ENCODE measurements at regions not wholly inside any gene's neighbourhood (a gene's known extent, or its start where the extent isn't known, plus 50 kb on each side); places are given as distances from the start of the nearest gene placed in this dataset.

DNA sequence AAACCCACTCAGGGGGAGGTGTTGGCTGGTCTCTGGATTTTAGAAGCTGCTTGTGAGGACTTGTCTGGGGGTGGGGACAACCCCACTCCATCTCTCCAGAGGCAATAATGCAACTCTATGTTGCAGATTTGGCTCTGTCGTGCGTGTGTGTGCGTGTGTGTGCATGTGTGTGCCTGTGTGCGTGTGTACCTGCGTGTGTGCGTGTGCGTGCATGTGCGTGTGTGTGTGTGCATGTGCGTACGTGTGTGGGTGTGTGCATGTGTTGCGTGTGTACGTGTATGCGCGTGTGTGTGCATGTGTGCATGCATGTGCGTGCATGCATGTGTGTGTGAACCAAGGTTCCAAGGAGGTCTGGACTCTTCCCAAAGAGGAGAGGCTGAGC, 120.4 kb upstream of the LHX1 start:
- no peaks in the 10 kb centered on the region for H3K9me3 ChIP-seq (ENCODE audit: control insufficient read depth in 1 of 2, insufficient read depth in 1 of 2, low read depth in 1 of 2, low read length in 2 of 2)
- TF ChIP-seq CEBPB (IDR thresholded peaks at IDR 0.05; ENCODE audit: low read depth) (no peak), ELF1 (IDR thresholded peaks at IDR 0.05; ENCODE audit: borderline replicate concordance, low read depth) (no peak), ZNF274 (IDR thresholded peaks at IDR 0.05; ENCODE audit: low read depth, low read length) (no peak), EZH2 (IDR thresholded peaks at IDR 0.05) (no peak)
- TF ChIP-seq, protein P1, sequence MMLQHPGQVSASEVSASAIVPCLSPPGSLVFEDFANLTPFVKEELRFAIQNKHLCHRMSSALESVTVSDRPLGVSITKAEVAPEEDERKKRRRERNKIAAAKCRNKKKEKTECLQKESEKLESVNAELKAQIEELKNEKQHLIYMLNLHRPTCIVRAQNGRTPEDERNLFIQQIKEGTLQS (IDR thresholded peaks at IDR 0.05) = no peak
- BruUV-seq (replicated peaks) = no TSS peak
- H3K4me3 ChIP-seq (replicated peaks in 1 of 2; ENCODE audit: low read depth in 1 of 2, low read length in 2 of 2) = no peak overlapping the region
- no peak overlapping the region for H2AFZ ChIP-seq (ENCODE audit: low read depth, low read length, poor library complexity, severe bottlenecking)
- H3K27ac ChIP-seq (ENCODE audit: low read depth, low read length) = no peak overlapping the region
- H3K4me1 ChIP-seq (ENCODE audit: control insufficient read depth in 1 of 2, insufficient read depth in 2 of 2, low read length in 2 of 2) = no peaks in the 10 kb centered on the region
- H3K9ac ChIP-seq (ENCODE audit: low read length) = no peak overlapping the region
- H3K27me3 ChIP-seq (ENCODE audit: insufficient read depth, low read length) = peaks cover 9% of the 10 kb centered on the region; the same call in 1 of the 2 replicates
- H4K20me1 ChIP-seq (ENCODE audit: insufficient read depth) = no peaks in the 10 kb centered on the region
- no peak overlapping the region for H3K4me2 ChIP-seq (ENCODE audit: low read length)
- no peak for ATAC-seq
- no peaks in the 10 kb centered on the region for H3K9me2 ChIP-seq (ENCODE audit: insufficient read depth)
- ChIA-PET CTCF (no interaction called here), POLR2A (no interaction called here), RAD21 (ENCODE audit: low non-redundant PET in 1 of 2, low total read pairs in 2 of 2, uncharacterized antibody in 2 of 2, unreplicated experiment in 2 of 2) (no interaction called here)
- DNase-seq (ENCODE audit: low read depth, low spot score) = no peak
- H3K79me2 ChIP-seq (ENCODE audit: insufficient read depth, low read length) = no peaks in the 10 kb centered on the region
- intact Hi-C loops (cut with micrococcal nuclease) = no loop called here
- H3K36me3 ChIP-seq (ENCODE audit: control insufficient read depth in 1 of 2, insufficient read depth in 2 of 2, low read length in 2 of 2) = no peaks in the 10 kb centered on the region

DNA sequence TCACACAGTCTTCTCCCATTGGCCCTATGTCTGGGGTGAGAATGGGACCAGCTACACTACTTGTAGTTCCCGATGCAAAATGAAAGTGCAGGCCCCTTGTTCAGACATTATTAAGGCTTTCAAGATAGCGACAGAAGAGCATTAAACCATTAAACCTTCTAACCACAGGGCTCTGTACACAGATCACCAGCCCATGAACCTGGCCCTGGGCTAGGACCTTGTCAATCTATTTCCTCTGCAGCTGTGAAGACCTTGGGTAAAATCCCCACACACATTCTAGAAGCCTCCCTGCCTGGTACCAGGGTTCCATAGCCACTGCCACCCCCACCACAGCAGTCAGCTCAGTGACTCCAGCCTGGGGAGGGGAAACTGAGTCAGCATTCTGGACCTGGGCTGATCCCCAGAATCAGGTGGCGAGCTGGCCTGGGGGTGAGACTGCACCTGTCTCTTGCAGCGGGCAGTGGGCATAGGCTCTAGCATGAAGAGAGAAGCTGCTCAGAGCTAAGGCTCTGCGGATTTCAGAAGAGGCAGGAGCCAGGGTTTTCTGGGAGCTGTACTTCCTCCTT, 119.7 kb upstream of the LHX1 start:
- Histone ChIP-seq H3K79me2 (ENCODE audit: insufficient read depth, low read length) (no peaks in the 10 kb centered on the region), H3K9me2 (ENCODE audit: insufficient read depth) (no peaks in the 10 kb centered on the region), H3K27ac (ENCODE audit: low read depth, low read length) (no peak overlapping the region), H3K4me1 (ENCODE audit: control insufficient read depth in 1 of 2, insufficient read depth in 2 of 2, low read length in 2 of 2) (no peaks in the 10 kb centered on the region), H3K4me3 (replicated peaks in 1 of 2; ENCODE audit: low read depth in 1 of 2, low read length in 2 of 2) (no peak overlapping the region), H3K9ac (ENCODE audit: low read length) (no peak overlapping the region), H3K4me2 (ENCODE audit: low read length) (no peak overlapping the region), H3K36me3 (ENCODE audit: control insufficient read depth in 1 of 2, insufficient read depth in 2 of 2, low read length in 2 of 2) (no peaks in the 10 kb centered on the region), H2AFZ (ENCODE audit: low read depth, low read length, poor library complexity, severe bottlenecking) (no peak overlapping the region), H3K9me3 (ENCODE audit: control insufficient read depth in 1 of 2, insufficient read depth in 1 of 2, low read depth in 1 of 2, low read length in 2 of 2) (no peaks in the 10 kb centered on the region), H4K20me1 (ENCODE audit: insufficient read depth) (no peaks in the 10 kb centered on the region), H3K27me3 (ENCODE audit: insufficient read depth, low read length) (peaks cover 9% of the 10 kb centered on the region; the same call in 1 of the 2 replicates)
- ChIA-PET RAD21 (ENCODE audit: low non-redundant PET in 1 of 2, low total read pairs in 2 of 2, uncharacterized antibody in 2 of 2, unreplicated experiment in 2 of 2) (no interaction called here), POLR2A (no interaction called here), CTCF (no interaction called here)
- TF ChIP-seq SP1 (IDR thresholded peaks at IDR 0.05; ENCODE audit: low read depth) (no peak), JUND (IDR thresholded peaks at IDR 0.05) (no peak), ELF1 (IDR thresholded peaks at IDR 0.05; ENCODE audit: borderline replicate concordance, low read depth) (no peak), RAD21 (IDR thresholded peaks at IDR 0.05; ENCODE audit: low read depth) (no peak)
- no peak for ATAC-seq
- intact Hi-C loops (cut with micrococcal nuclease) = no loop called here
- BruUV-seq (replicated peaks) = no TSS peak
- no peak for DNase-seq (ENCODE audit: low read depth, low spot score)
